B cell (primary cell): ENCODE measurements at regions not wholly inside any gene's neighbourhood (a gene's known extent, or its start where the extent isn't known, plus 50 kb on each side); places are given as distances from the start of the nearest gene placed in this dataset.

Experiments used
- ATAC-seq: fragments of 200-7000 bp; cut with Tn5 transposase; one replicate; pipeline ENCODE4 v1.10.0; 2021; ENCODE audit warnings: low read depth, mild to moderate bottlenecking, moderate number of reproducible peaks, moderate library complexity
- CTCF ChIA-PET: fragments of 350-600 bp; sonication (Branson Sonifier 250); formaldehyde crosslinking; loops from one replicate; lab custom pipeline; 2021; ENCODE audit warnings: antibody characterized with exemption, inconsistent platforms; lab: Charles Lee
- POLR2A ChIA-PET: fragments of 350-600 bp; sonication (Branson Sonifier 250); formaldehyde crosslinking; loops from one replicate; lab custom pipeline; 2021; ENCODE audit warnings: antibody characterized with exemption; lab: Charles Lee
- DNase-seq: peaks from one replicate; pipeline ENCODE4 v3.0.0; 2013
- H2AFZ ChIP-seq: 2 replicates; pipeline ENCODE4 v1.6.1; 2012; ENCODE audit warnings: mild to moderate bottlenecking, low read depth, low read length; ENCODE audit not compliant: insufficient read depth, poor library complexity, severe bottlenecking
- H3K27ac ChIP-seq, 2 donors: 1 replicate in 1 of 2; 2 replicates in 1 of 2; pipeline ENCODE4 v1.5.1; 2012 to 2013; ENCODE audit warnings: low read length in 2 of 2, mild to moderate bottlenecking in 2 of 2, moderate library complexity in 1 of 2
- H3K27me3 ChIP-seq, 4 experiments: fragments of 200-600 bp in 1 of 4; sonication (generic) in 1 of 4; replicated peaks in 1 of 4; 1 replicate in 2 of 4; 2 replicates in 2 of 4; pipeline versions ENCODE4 v1.6.1 to v1.7.0; 2013 to 2016; ENCODE audit warnings: low read length in 3 of 4, mild to moderate bottlenecking in 2 of 4, mixed read lengths in 1 of 4, moderate library complexity in 1 of 4; ENCODE audit not compliant: insufficient read depth in 4 of 4, control insufficient read depth in 3 of 4; ENCODE audit errors: control extremely low read depth in 1 of 4
- H3K36me3 ChIP-seq, 2 experiments: replicated peaks in 1 of 2; 1 replicate in 1 of 2; 2 replicates in 1 of 2; pipeline versions ENCODE4 v1.6.1 to v1.7.1; 2013; ENCODE audit warnings: low read length in 1 of 2; ENCODE audit not compliant: insufficient read depth in 2 of 2, control insufficient read depth in 1 of 2; ENCODE audit errors: control extremely low read depth in 1 of 2, extremely low read depth in 1 of 2
- H3K4me1 ChIP-seq, 2 donors: fragments of 200-600 bp in 1 of 2; sonication (generic) in 1 of 2; 1 replicate in 1 of 2; 2 replicates in 1 of 2; pipeline versions ENCODE4 v1.5.1 to v1.6.1; 2013 to 2017; ENCODE audit warnings: low read length in 2 of 2; ENCODE audit not compliant: control insufficient read depth in 2 of 2, insufficient read depth in 2 of 2
- H3K4me2 ChIP-seq: replicated peaks from 2 replicates; pipeline ENCODE3; 2012; ENCODE audit warnings: mild to moderate bottlenecking, low read depth, low read length; ENCODE audit not compliant: poor library complexity, severe bottlenecking
- H3K4me3 ChIP-seq, 5 experiments: fragments of 200-600 bp in 1 of 5; sonication (generic) in 1 of 5; 1 replicate in 3 of 5; 2 replicates in 2 of 5; pipeline versions ENCODE4 v1.5.1 to v1.7.0; 2011 to 2016; ENCODE audit warnings: low read length in 4 of 5, mild to moderate bottlenecking in 4 of 5, low read depth in 2 of 5, control low read depth in 1 of 5, moderate library complexity in 1 of 5; ENCODE audit not compliant: insufficient read depth in 1 of 5; ENCODE audit errors: control extremely low read depth in 1 of 5, extremely low read depth in 1 of 5
- H3K79me2 ChIP-seq: fragments of 200-600 bp; sonication (generic); one replicate; pipeline ENCODE4 v1.6.0; 2016; ENCODE audit warnings: low read length; ENCODE audit not compliant: control insufficient read depth, insufficient read depth
- H3K9ac ChIP-seq: fragments of 200-600 bp; sonication (generic); 2 replicates; pipeline ENCODE4 v1.6.1; 2017; ENCODE audit warnings: mild to moderate bottlenecking, low read length, moderate library complexity
- H3K9me3 ChIP-seq, 3 donors: one replicate each; pipeline versions ENCODE4 v1.6.1 to v1.7.1; 2013; ENCODE audit warnings: low read length in 2 of 3; ENCODE audit not compliant: control insufficient read depth in 2 of 3, insufficient read depth in 1 of 3; ENCODE audit errors: control extremely low read depth in 1 of 3
- H4K20me1 ChIP-seq: 2 replicates; pipeline ENCODE4 v1.6.0; 2012; ENCODE audit warnings: mild to moderate bottlenecking, low read length; ENCODE audit not compliant: insufficient read depth, control insufficient read depth, poor library complexity, severe bottlenecking
- H3K27ac Mint-ChIP-seq: one replicate; pipeline ENCODE4 v1.8.0; 2021; ENCODE audit warnings: mixed read lengths
- H3K27me3 Mint-ChIP-seq: one replicate; pipeline ENCODE4 v1.8.0; 2021; ENCODE audit warnings: mixed read lengths
- H3K4me1 Mint-ChIP-seq: one replicate; pipeline ENCODE4 v1.8.0; 2021; ENCODE audit warnings: mixed read lengths
- H3K4me3 Mint-ChIP-seq: one replicate; pipeline ENCODE4 v1.8.0; 2021; ENCODE audit warnings: mixed read lengths
- H3K9me3 Mint-ChIP-seq: one replicate; pipeline ENCODE4 v1.8.0; 2022; ENCODE audit warnings: mixed read lengths; ENCODE audit not compliant: insufficient read depth
- CTCF ChIP-seq: fragments of 200-600 bp; IDR thresholded peaks from one replicate; pipeline ENCODE4 v1.8.0; 2022; ENCODE audit warnings: antibody characterized with exemption, mild to moderate bottlenecking
- EZH2 ChIP-seq: IDR thresholded peaks from 2 replicates; pipeline ENCODE4 v1.6.1; 2012; ENCODE audit warnings: borderline replicate concordance, low read depth, mild to moderate bottlenecking, moderate library complexity, low read length; ENCODE audit not compliant: insufficient read depth, poor library complexity, severe bottlenecking
- WGBS: methylation state at CpG from one replicate; pipeline ENCODE4 v1.1.5; 2013; ENCODE audit warnings: missing lambda C conversion rate; ENCODE audit not compliant: insufficient coverage; 5-methylcytosine and 5-hydroxymethylcytosine counted together
- intact Hi-C: fragments of 100-400 bp; cut with micrococcal nuclease; formaldehyde crosslinking; loops from one replicate; pipeline ENCODE4 v1.10.0; 2022

- Histone ChIP-seq H3K27ac (no peak overlapping the region), H3K9ac (no peak overlapping the region), H3K36me3 (no peaks in the 10 kb centered on the region), H3K4me3 (no peak overlapping the region), H2AFZ (no peak overlapping the region), H3K79me2 (no peaks in the 10 kb centered on the region), H3K27me3 (no peaks in the 10 kb centered on the region), H3K4me2 (no peak overlapping the region), H3K9me3 (peaks cover 0 to 12% (median 10%) of the 10 kb centered on the region in 3 donors), H3K4me1 (no peaks in the 10 kb centered on the region), H4K20me1 (no peaks in the 10 kb centered on the region)
- TF ChIP-seq CTCF (no peak), EZH2 (no peak)
- no peak for ATAC-seq
- ChIA-PET CTCF (interaction anchor here (0.7 kb wide), 1 partner anchor 103 kb away, joined by 3 read pairs; no protein-coding TSS in a partner anchor), POLR2A (no interaction called here)
- DNase-seq: no peak
- no peaks in the 10 kb centered on the region for H3K4me1 Mint-ChIP-seq
- H3K9me3 Mint-ChIP-seq: peaks cover 4% of the 10 kb centered on the region
- H3K27me3 Mint-ChIP-seq: no peaks in the 10 kb centered on the region
- H3K27ac Mint-ChIP-seq: no peak overlapping the region
- WGBS: no CpG with 5 or more reads among the region's 1 CpG
- H3K4me3 Mint-ChIP-seq: no peak overlapping the region
- intact Hi-C loops: no loop called here
These were observed 188.3 kb upstream of the SLC38A2 start for GRCh38 chr12:46560874-46561273.

- Histone ChIP-seq H4K20me1 (no peaks in the 10 kb centered on the region), H3K27ac (no peak overlapping the region), H3K4me3 (no peak overlapping the region), H3K36me3 (no peaks in the 10 kb centered on the region), H2AFZ (no peak overlapping the region), H3K4me1 (no peaks in the 10 kb centered on the region), H3K9me3 (peaks cover 0 to 9% (median 5%) of the 10 kb centered on the region in 3 donors), H3K79me2 (no peaks in the 10 kb centered on the region), H3K9ac (no peak overlapping the region), H3K27me3 (no peaks in the 10 kb centered on the region), H3K4me2 (no peak overlapping the region)
- ChIA-PET CTCF (no interaction called here), POLR2A (no interaction called here)
- WGBS: no CpG with 5 or more reads among the region's 2 CpGs
- H3K4me3 Mint-ChIP-seq: no peak overlapping the region
- H3K4me1 Mint-ChIP-seq: no peaks in the 10 kb centered on the region
- no peak overlapping the region for H3K27ac Mint-ChIP-seq
- peaks cover 4% of the 10 kb centered on the region for H3K9me3 Mint-ChIP-seq
- no peaks in the 10 kb centered on the region for H3K27me3 Mint-ChIP-seq
- intact Hi-C loops: no loop called here
- ATAC-seq: no peak
- DNase-seq: no peak
- TF ChIP-seq CTCF (no peak), EZH2 (no peak)
These were observed 187.5 kb upstream of the SLC38A2 start for GRCh38 chr12:46560089-46560488.
